CD4-positive, alpha-beta T cell (primary cell): ENCODE measurements at regions not wholly inside any gene's neighbourhood (a gene's known extent, or its start where the extent isn't known, plus 50 kb on each side); places are given as distances from the start of the nearest gene placed in this dataset.

Experiments
- ATAC-seq: fragments of 200-7000 bp; cut with Tn5 transposase; one replicate; pipeline ENCODE4 v1.10.0; 2022; ENCODE audit warnings: mild to moderate bottlenecking; ENCODE audit not compliant: poor library complexity
- CTCF ChIA-PET: fragments of 350-600 bp; sonication (Branson Sonifier 250); formaldehyde crosslinking; loops from one replicate; lab custom pipeline; 2021; ENCODE audit warnings: antibody characterized with exemption, inconsistent platforms; lab: Charles Lee
- POLR2A ChIA-PET: fragments of 350-600 bp; sonication (Branson Sonifier 250); formaldehyde crosslinking; loops from one replicate; lab custom pipeline; 2021; ENCODE audit warnings: antibody characterized with exemption, inconsistent platforms; lab: Charles Lee
- DNase-seq, 14 experiments: peaks; one replicate each; pipeline ENCODE4 v3.0.0-alpha.2; 2013 to 2020; ENCODE audit warnings: mixed read lengths in 2 of 14
- H3K27ac ChIP-seq, 2 donors: one replicate each; pipeline versions ENCODE4 v1.5.1 to v1.7.0; 2013; ENCODE audit warnings: low read length in 2 of 2, low read depth in 1 of 2, mild to moderate bottlenecking in 1 of 2
- H3K27me3 ChIP-seq, 2 experiments: 1 replicate in 1 of 2; 2 replicates in 1 of 2; pipeline versions ENCODE4 v1.6.1 to v1.7.0; 2013; ENCODE audit warnings: low read length in 2 of 2, control low read depth in 1 of 2, mild to moderate bottlenecking in 1 of 2, moderate library complexity in 1 of 2; ENCODE audit not compliant: insufficient read depth in 2 of 2, control insufficient read depth in 1 of 2
- H3K36me3 ChIP-seq: one replicate; pipeline ENCODE4 v1.6.1; 2013; ENCODE audit warnings: low read length, control low read depth; ENCODE audit not compliant: insufficient read depth
- H3K4me1 ChIP-seq: one replicate; pipeline ENCODE4 v1.6.1; 2013; ENCODE audit warnings: low read length, control low read depth; ENCODE audit not compliant: insufficient read depth
- H3K4me3 ChIP-seq: one replicate; pipeline ENCODE4 v1.5.1; 2013; ENCODE audit warnings: mild to moderate bottlenecking, low read length, moderate library complexity
- H3K9me3 ChIP-seq, 2 experiments: 1 replicate in 1 of 2; 2 replicates in 1 of 2; pipeline versions ENCODE4 v1.6.1 to v1.7.0; 2013; ENCODE audit warnings: low read length in 2 of 2, mild to moderate bottlenecking in 2 of 2, control low read depth in 1 of 2, moderate library complexity in 1 of 2; ENCODE audit not compliant: control insufficient read depth in 1 of 2, insufficient read depth in 1 of 2
- H3K27ac Mint-ChIP-seq: one replicate; pipeline ENCODE4 v1.8.0; 2020; ENCODE audit warnings: mixed read lengths
- H3K27me3 Mint-ChIP-seq: one replicate; pipeline ENCODE4 v1.8.0; 2021; ENCODE audit warnings: mixed read lengths
- H3K36me3 Mint-ChIP-seq: one replicate; pipeline ENCODE4 v1.8.0; 2021; ENCODE audit warnings: low read depth, mixed read lengths
- H3K4me1 Mint-ChIP-seq: one replicate; pipeline ENCODE4 v1.8.0; 2021; ENCODE audit warnings: low read depth, mixed read lengths
- H3K4me3 Mint-ChIP-seq: one replicate; pipeline ENCODE4 v1.8.0; 2020; ENCODE audit warnings: mild to moderate bottlenecking, mixed read lengths
- H3K9me3 Mint-ChIP-seq: one replicate; pipeline ENCODE4 v1.8.0; 2020; ENCODE audit warnings: mixed read lengths
- intact Hi-C, 2 experiments: fragments of 100-400 bp; cut with DNase I in 1 of 2; cut with micrococcal nuclease in 1 of 2; formaldehyde crosslinking; loops; one replicate each; pipeline versions ENCODE4 v1.15.1 to v1.9.0; 2023 to 2025; cut with DNase I, micrococcal nuclease
- TF ChIP-seq, protein P1 (sequence below): fragments of 200-600 bp; IDR thresholded peaks from one replicate; pipeline ENCODE4 v1.8.0; 2022; ENCODE audit warnings: antibody characterized with exemption, mild to moderate bottlenecking

DNA sequence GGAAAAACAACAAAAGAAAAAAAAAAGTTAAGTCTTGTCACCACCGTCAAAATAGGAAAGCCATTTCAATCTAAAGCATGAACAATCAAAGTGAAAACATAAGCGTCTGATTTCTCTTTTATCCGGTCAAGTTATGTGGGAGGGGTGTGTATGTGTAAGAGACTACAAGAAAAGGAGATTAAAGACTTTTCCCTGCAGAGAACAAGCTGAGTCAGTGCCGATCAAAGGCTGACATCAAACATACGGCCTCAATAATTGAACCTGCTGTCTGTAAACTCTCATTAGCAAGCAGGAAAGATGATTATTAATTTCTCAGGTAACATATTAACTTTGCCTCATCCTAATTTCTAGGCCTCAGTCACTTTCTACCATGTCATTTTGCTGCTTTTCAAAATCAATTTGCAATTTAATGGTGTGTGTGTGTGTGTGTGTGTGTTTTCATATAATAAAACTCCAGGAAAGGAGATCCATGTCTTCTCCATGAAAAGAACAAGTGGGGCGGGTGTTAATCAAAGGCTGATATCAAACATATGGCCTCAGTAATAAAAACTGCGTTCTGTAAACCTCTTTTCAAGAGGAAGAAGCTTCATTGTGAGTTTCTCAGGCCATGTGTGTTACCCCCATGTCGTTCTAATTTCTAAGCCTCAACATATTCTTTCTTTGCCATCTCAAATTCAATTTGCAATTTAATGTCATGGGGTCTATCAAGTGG lies 649.1 kb upstream of the SORCS1 start:
- H3K36me3 Mint-ChIP-seq = no peaks in the 10 kb centered on the region
- H3K9me3 Mint-ChIP-seq = peaks cover 9% of the 10 kb centered on the region
- H3K4me3 Mint-ChIP-seq = no peak overlapping the region
- TF ChIP-seq, protein P1, sequence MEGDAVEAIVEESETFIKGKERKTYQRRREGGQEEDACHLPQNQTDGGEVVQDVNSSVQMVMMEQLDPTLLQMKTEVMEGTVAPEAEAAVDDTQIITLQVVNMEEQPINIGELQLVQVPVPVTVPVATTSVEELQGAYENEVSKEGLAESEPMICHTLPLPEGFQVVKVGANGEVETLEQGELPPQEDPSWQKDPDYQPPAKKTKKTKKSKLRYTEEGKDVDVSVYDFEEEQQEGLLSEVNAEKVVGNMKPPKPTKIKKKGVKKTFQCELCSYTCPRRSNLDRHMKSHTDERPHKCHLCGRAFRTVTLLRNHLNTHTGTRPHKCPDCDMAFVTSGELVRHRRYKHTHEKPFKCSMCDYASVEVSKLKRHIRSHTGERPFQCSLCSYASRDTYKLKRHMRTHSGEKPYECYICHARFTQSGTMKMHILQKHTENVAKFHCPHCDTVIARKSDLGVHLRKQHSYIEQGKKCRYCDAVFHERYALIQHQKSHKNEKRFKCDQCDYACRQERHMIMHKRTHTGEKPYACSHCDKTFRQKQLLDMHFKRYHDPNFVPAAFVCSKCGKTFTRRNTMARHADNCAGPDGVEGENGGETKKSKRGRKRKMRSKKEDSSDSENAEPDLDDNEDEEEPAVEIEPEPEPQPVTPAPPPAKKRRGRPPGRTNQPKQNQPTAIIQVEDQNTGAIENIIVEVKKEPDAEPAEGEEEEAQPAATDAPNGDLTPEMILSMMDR = no peak
- H3K9me3 ChIP-seq = peaks cover 0 to 9% of the 10 kb centered on the region in 2 experiments
- no peaks in the 10 kb centered on the region for H3K36me3 ChIP-seq
- H3K27ac ChIP-seq = no peak overlapping the region
- H3K27me3 Mint-ChIP-seq = no peaks in the 10 kb centered on the region
- no peak overlapping the region for H3K4me3 ChIP-seq
- ATAC-seq = no peak
- POLR2A ChIA-PET = no interaction called here
- no peaks in the 10 kb centered on the region for H3K4me1 ChIP-seq
- no peaks in the 10 kb centered on the region for H3K27me3 ChIP-seq
- H3K27ac Mint-ChIP-seq = no peak overlapping the region
- intact Hi-C loops = no loop called here
- H3K4me1 Mint-ChIP-seq = no peaks in the 10 kb centered on the region
- CTCF ChIA-PET = no interaction called here
- no peak for DNase-seq

DNA sequence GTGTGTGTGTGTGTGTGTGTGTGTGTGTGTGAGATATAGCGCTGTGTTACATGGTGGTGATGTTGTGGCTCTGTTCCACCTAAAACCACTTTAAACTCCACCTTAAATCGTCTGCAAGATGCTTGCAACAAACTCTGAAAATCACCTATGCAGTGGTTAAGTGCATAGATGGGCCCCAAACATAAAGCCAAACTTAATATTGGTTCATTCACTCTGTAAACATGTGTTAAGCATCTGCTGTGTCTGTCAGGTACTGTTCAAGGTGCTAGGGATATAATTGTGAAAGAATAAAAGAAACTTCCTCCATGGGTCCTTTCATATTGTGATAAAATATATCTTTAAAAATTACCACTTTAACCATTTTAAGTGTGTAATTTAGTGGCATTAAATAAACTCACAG lies 645.4 kb upstream of the SORCS1 start:
- H3K36me3 ChIP-seq = no peaks in the 10 kb centered on the region
- intact Hi-C loops = no loop called here
- CTCF ChIA-PET = no interaction called here
- H3K27me3 Mint-ChIP-seq = no peaks in the 10 kb centered on the region
- H3K4me1 ChIP-seq = no peaks in the 10 kb centered on the region
- no peak overlapping the region for H3K4me3 Mint-ChIP-seq
- DNase-seq (no peak), ATAC-seq (no peak)
- H3K4me3 ChIP-seq = no peak overlapping the region
- TF ChIP-seq, protein P1 = no peak
- no peak overlapping the region for H3K27ac Mint-ChIP-seq
- H3K27ac ChIP-seq = no peak overlapping the region
- no peaks in the 10 kb centered on the region for H3K36me3 Mint-ChIP-seq
- H3K4me1 Mint-ChIP-seq = no peaks in the 10 kb centered on the region
- H3K27me3 ChIP-seq = no peaks in the 10 kb centered on the region
- H3K9me3 ChIP-seq = peaks cover 0 to 4% of the 10 kb centered on the region in 2 experiments
- H3K9me3 Mint-ChIP-seq = peaks cover 11% of the 10 kb centered on the region
- POLR2A ChIA-PET = no interaction called here

DNA sequence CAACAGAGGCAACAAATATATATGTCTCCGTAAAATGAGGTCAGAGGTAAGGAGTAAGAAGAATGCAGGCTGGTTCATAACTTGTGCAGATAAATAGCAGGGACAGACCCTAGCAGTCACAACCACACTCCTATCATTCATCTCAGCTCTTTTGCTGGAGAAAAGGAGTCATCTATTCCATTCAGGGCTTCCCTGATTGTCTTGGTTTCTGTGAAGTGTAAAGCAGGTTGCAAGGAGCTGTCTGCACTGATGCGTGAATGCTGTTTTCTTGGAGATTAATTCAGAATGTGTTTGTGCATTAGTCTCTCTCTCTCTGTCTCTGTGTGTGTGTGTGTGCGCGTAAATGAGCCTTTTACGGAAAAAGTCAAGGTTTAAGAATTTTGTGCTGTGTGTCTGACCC lies 643.3 kb upstream of the SORCS1 start:
- Histone ChIP-seq H3K27ac (no peak overlapping the region), H3K4me3 (no peak overlapping the region), H3K4me1 (no peaks in the 10 kb centered on the region), H3K36me3 (no peaks in the 10 kb centered on the region), H3K9me3 (peaks cover 0 to 4% of the 10 kb centered on the region in 2 experiments), H3K27me3 (no peaks in the 10 kb centered on the region)
- ChIA-PET CTCF (no interaction called here), POLR2A (no interaction called here)
- Mint-ChIP-seq H3K27ac (no peak overlapping the region), H3K36me3 (no peaks in the 10 kb centered on the region), H3K4me1 (no peaks in the 10 kb centered on the region), H3K27me3 (no peaks in the 10 kb centered on the region), H3K9me3 (peaks cover 7% of the 10 kb centered on the region), H3K4me3 (no peak overlapping the region)
- TF ChIP-seq, protein P1 = no peak
- intact Hi-C loops = no loop called here
- ATAC-seq = no peak
- DNase-seq = no peak
